Breast epithelium (tissue), 4 donors: ENCODE measurements at regions not wholly inside any gene's neighbourhood (a gene's known extent, or its start where the extent isn't known, plus 50 kb on each side); places are given as distances from the start of the nearest gene placed in this dataset.

Experiments
- DNase-seq, 2 donors: peaks; one replicate each; pipeline ENCODE4 v3.0.0-alpha.2; 2019; ENCODE audit warnings: low spot score in 2 of 2
- H3K27ac ChIP-seq, 2 donors: fragments of 200-600 bp; sonication (generic) in 1 of 2; one replicate each; pipeline ENCODE4 v1.5.1; 2016 to 2019; ENCODE audit warnings: mild to moderate bottlenecking in 1 of 2
- H3K27me3 ChIP-seq, 2 donors: fragments of 200-600 bp; sonication (generic) in 1 of 2; one replicate each; pipeline versions ENCODE4 v1.5.1 to v1.6.0; 2017 to 2019; ENCODE audit warnings: control low read depth in 1 of 2, mild to moderate bottlenecking in 1 of 2
- H3K36me3 ChIP-seq: fragments of 200-600 bp; one replicate; pipeline ENCODE4 v1.5.1; 2019
- H3K4me1 ChIP-seq, 2 donors: fragments of 200-600 bp; sonication (generic); one replicate each; pipeline ENCODE4 v1.5.1; 2016 to 2019; ENCODE audit warnings: control low read depth in 1 of 2
- H3K4me3 ChIP-seq, 3 donors: fragments of 200-600 bp; sonication (generic); 1 replicate in 2 of 3; 2 replicates in 1 of 3; pipeline ENCODE4 v1.5.1; 2016 to 2019; ENCODE audit warnings: mild to moderate bottlenecking in 3 of 3, moderate library complexity in 2 of 3
- H3K9me3 ChIP-seq, 2 donors: fragments of 200-600 bp; sonication (generic) in 1 of 2; one replicate each; pipeline ENCODE4 v1.5.1; 2016 to 2019; ENCODE audit warnings: control low read depth in 1 of 2
- CTCF ChIP-seq, 3 donors: fragments of 450-650 bp; IDR thresholded peaks; one replicate each; pipeline ENCODE4 v1.5.1; 2016 to 2017; ENCODE audit warnings: antibody characterized with exemption in 3 of 3, mild to moderate bottlenecking in 3 of 3, moderate library complexity in 3 of 3
- POLR2A ChIP-seq: fragments of 450-650 bp; IDR thresholded peaks from one replicate; pipeline ENCODE4 v1.6.1; 2016; ENCODE audit warnings: antibody characterized with exemption, mild to moderate bottlenecking, moderate library complexity
- POLR2AphosphoS5 ChIP-seq, 3 donors: sonication (generic); formaldehyde crosslinking; IDR thresholded peaks; one replicate each; pipeline ENCODE4 v1.6.1; 2017; ENCODE audit warnings: antibody characterized with exemption in 3 of 3
- intact Hi-C: fragments of 100-400 bp; cut with DNase I; formaldehyde crosslinking; loops from one replicate; pipeline ENCODE4 v1.15.1; 2023; ENCODE audit warnings: low total_unique reads

- H3K4me3 ChIP-seq, result no peak overlapping the region
- H3K27ac ChIP-seq, result no peak overlapping the region
- H3K36me3 ChIP-seq, result no peaks in the 10 kb centered on the region
- no peak for TF ChIP-seq CTCF (IDR thresholded peaks at IDR 0.05)
- no peak for TF ChIP-seq POLR2AphosphoS5 (IDR thresholded peaks at IDR 0.05)
- TF ChIP-seq POLR2A, result no peak
- peaks cover 0 to 7% of the 10 kb centered on the region in 2 donors for H3K9me3 ChIP-seq
- H3K27me3 ChIP-seq, result no peaks in the 10 kb centered on the region
- no peaks in the 10 kb centered on the region for H3K4me1 ChIP-seq
- intact Hi-C loops, result no loop called here
- no peak for DNase-seq
These were observed 79.4 kb upstream of the RUNX1 start for GRCh38 chr21:35128536-35128935.

GRCh38 chr21:35127851-35128250 is 78.7 kb upstream of the RUNX1 start:
- intact Hi-C loops, result no loop called here
- peaks cover 0 to 7% of the 10 kb centered on the region in 2 donors for H3K9me3 ChIP-seq
- H3K4me3 ChIP-seq, result no peak overlapping the region
- no peak overlapping the region for H3K27ac ChIP-seq
- no peaks in the 10 kb centered on the region for H3K4me1 ChIP-seq
- H3K36me3 ChIP-seq, result no peaks in the 10 kb centered on the region
- H3K27me3 ChIP-seq, result no peaks in the 10 kb centered on the region
- TF ChIP-seq POLR2AphosphoS5 (IDR thresholded peaks at IDR 0.05) (no peak), POLR2A (no peak), CTCF (IDR thresholded peaks at IDR 0.05) (no peak)
- no peak for DNase-seq

GRCh38 chr21:35127026-35127425 is 77.9 kb upstream of the RUNX1 start:
- DNase-seq, result no peak
- no peaks in the 10 kb centered on the region for H3K4me1 ChIP-seq
- H3K4me3 ChIP-seq, result no peak overlapping the region
- no peak overlapping the region for H3K27ac ChIP-seq
- peaks cover 0 to 7% of the 10 kb centered on the region in 2 donors for H3K9me3 ChIP-seq
- no peaks in the 10 kb centered on the region for H3K36me3 ChIP-seq
- intact Hi-C loops, result no loop called here
- no peak for TF ChIP-seq POLR2AphosphoS5 (IDR thresholded peaks at IDR 0.05)
- no peak for TF ChIP-seq POLR2A
- H3K27me3 ChIP-seq, result no peaks in the 10 kb centered on the region

- TF ChIP-seq POLR2A, result no peak
- no peak for TF ChIP-seq CTCF (IDR thresholded peaks at IDR 0.05)
- TF ChIP-seq POLR2AphosphoS5 (IDR thresholded peaks at IDR 0.05), result no peak
- intact Hi-C loops, result no loop called here
- H3K27ac ChIP-seq, result no peak overlapping the region
- H3K27me3 ChIP-seq, result no peaks in the 10 kb centered on the region
- peaks cover 0 to 7% of the 10 kb centered on the region in 2 donors for H3K9me3 ChIP-seq
- no peak for DNase-seq
- H3K4me1 ChIP-seq, result no peaks in the 10 kb centered on the region
- no peaks in the 10 kb centered on the region for H3K36me3 ChIP-seq
- H3K4me3 ChIP-seq, result no peak overlapping the region
These were observed 71.6 kb upstream of the RUNX1 start for GRCh38 chr21:35120631-35121180.

GRCh38 chr21:35119501-35120047 is 70.5 kb upstream of the RUNX1 start:
- TF ChIP-seq POLR2A (no peak), CTCF (IDR thresholded peaks at IDR 0.05) (no peak), POLR2AphosphoS5 (IDR thresholded peaks at IDR 0.05) (no peak)
- Histone ChIP-seq H3K27me3 (no peaks in the 10 kb centered on the region), H3K4me3 (no peak overlapping the region), H3K36me3 (no peaks in the 10 kb centered on the region), H3K4me1 (no peaks in the 10 kb centered on the region), H3K9me3 (no peaks in the 10 kb centered on the region), H3K27ac (no peak overlapping the region)
- DNase-seq, result no peak
- intact Hi-C loops, result no loop called here
